GM12872 (cell line): ENCODE measurements at regions not wholly inside any gene's neighbourhood (a gene's known extent, or its start where the extent isn't known, plus 50 kb on each side); places are given as distances from the start of the nearest gene placed in this dataset.

Experiments
- TF ChIP-seq, protein P1 (sequence below): IDR thresholded peaks from 3 replicates; pipeline ENCODE4 v1.5.1; 2011; ENCODE audit warnings: low read depth, mild to moderate bottlenecking, low read length, moderate library complexity; ENCODE audit not compliant: insufficient read depth

- TF ChIP-seq, protein P1, sequence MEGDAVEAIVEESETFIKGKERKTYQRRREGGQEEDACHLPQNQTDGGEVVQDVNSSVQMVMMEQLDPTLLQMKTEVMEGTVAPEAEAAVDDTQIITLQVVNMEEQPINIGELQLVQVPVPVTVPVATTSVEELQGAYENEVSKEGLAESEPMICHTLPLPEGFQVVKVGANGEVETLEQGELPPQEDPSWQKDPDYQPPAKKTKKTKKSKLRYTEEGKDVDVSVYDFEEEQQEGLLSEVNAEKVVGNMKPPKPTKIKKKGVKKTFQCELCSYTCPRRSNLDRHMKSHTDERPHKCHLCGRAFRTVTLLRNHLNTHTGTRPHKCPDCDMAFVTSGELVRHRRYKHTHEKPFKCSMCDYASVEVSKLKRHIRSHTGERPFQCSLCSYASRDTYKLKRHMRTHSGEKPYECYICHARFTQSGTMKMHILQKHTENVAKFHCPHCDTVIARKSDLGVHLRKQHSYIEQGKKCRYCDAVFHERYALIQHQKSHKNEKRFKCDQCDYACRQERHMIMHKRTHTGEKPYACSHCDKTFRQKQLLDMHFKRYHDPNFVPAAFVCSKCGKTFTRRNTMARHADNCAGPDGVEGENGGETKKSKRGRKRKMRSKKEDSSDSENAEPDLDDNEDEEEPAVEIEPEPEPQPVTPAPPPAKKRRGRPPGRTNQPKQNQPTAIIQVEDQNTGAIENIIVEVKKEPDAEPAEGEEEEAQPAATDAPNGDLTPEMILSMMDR = no peak
Measured at GRCh38 chr21:38142224-38142623, 114.6 kb upstream of the KCNJ15 start.

DNA sequence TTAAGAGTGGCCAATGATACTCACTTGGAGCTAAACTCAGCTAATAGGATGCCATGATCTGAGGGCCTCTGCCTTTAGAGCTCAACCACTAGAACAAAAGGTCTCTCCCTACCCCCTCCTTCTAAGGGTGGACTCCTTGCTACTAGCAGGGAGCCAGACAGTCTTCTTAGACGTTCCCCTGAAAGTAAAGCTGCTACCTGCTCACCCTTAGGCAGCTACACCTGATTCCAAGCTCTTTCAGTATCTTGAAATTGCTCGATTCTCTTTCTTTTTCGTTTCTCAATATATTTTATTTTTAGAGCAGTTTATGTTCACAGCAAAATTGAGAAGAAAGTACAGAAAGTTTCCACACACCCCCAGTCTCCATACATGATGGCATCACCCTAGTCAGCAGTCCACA, 112.6 kb upstream of the KCNJ15 start:
- TF ChIP-seq, protein P1 = no peak

DNA sequence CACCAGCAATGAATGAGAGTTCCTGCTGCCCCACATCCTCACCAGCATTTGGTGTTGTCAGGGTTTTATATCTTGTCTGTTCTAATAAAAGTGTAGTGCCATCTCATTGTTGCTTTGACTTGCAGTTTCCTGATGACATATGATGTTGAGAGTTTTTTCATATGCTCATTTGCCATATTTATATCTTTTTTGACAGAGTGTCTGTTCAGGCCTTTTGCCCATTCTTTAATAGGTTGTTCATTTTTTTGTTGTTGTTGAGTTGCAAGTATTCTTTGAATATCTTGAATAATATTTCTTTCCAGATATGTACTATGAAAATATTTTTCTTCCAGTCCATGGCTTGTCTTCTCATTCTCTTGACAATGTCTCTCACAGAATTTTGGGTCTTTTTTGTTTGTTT, 111.7 kb upstream of the KCNJ15 start:
- TF ChIP-seq, protein P1 = no peak

GRCh38 chr21:38147391-38147790, 109.4 kb upstream of the KCNJ15 start:
- TF ChIP-seq, protein P1 = no peak

DNA sequence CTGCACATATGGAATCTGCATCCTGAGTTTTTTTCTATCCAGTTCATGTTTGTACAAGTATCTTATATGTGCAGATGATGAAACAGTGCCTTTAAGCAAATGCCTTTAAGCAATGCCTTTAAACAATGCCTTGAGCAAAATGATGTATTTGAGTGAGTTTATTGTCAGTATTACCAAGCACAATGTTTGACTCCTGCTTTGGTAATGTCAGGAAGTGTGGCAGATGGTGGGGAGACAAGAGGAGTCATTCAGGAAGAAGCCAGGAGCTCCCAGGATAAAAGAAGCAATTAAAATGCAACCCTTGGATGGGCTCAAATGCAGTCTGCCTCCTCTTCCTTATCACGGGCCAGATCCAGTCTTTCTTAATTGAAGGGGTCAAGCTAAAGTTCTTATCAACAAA, 108.7 kb upstream of the KCNJ15 start:
- TF ChIP-seq, protein P1 = no peak

DNA sequence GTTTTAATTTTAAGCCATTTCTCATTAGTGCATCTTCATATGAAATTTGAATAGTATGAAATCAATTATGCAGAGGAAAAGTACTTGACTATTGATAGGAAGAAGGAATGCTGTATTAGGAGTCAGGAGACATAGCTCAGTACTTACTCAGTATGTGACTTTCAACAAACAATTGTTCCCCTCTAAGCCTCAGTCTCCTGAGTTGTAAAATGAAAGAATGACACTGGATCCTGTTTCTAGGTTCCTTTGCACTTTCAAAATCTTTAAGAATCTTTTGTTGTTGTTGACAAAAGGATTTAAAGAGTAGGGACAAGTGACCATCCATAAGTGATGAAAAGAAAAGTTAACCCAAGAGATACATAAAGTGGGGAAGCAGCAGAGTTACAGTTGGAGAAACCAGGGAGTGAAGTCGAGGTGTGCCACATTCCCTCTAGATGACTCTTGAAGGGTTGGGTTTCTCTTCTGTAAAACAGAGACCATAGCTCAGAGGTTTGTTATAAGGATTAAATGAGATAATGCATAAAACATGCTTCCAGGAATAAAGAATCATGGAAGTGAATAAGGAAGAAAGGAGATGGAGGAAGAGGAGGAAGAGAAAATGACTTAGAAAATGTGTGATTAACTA, 105.7 kb upstream of the KCNJ15 start:
- TF ChIP-seq, protein P1 = no peak

GRCh38 chr21:38156200-38156599, 100.6 kb upstream of the KCNJ15 start:
- TF ChIP-seq, protein P1 = no peak
